H9 (cell line): ENCODE measurements at regions not wholly inside any gene's neighbourhood (a gene's known extent, or its start where the extent isn't known, plus 50 kb on each side); places are given as distances from the start of the nearest gene placed in this dataset.
A peak's percentile ranks its signal among the peaks of the same experiment; 100 is the strongest.
"Not testable (repeated sequence)": the region's sequence is repeated elsewhere in the genome, so short reads cannot be mapped to it uniquely, and the experiment has no call there.

ENCODE experiments used
- DNase-seq: peaks from one replicate; pipeline ENCODE4 v3.0.0-alpha.2; 2017
- H2AFZ ChIP-seq: one replicate; pipeline ENCODE4 v1.6.1; 2013; ENCODE audit warnings: mild to moderate bottlenecking, low read length, control low read depth, moderate library complexity
- H2AK5ac ChIP-seq: 2 replicates; pipeline ENCODE4 v1.6.1; 2013; ENCODE audit warnings: low read length, control low read depth, mixed read lengths; ENCODE audit not compliant: insufficient read length
- H2BK120ac ChIP-seq: one replicate; pipeline ENCODE4 v1.6.1; 2013; ENCODE audit warnings: low read depth, mild to moderate bottlenecking, low read length, control low read depth, inconsistent platforms; ENCODE audit not compliant: poor library complexity, severe bottlenecking
- H2BK12ac ChIP-seq: 2 replicates; pipeline ENCODE4 v1.6.1; 2013; ENCODE audit warnings: low read length, control low read depth, mixed read lengths, low read depth; ENCODE audit not compliant: insufficient read length
- H2BK15ac ChIP-seq: 2 replicates; pipeline ENCODE4 v1.6.1; 2013; ENCODE audit warnings: low read depth, low read length, control low read depth
- H2BK20ac ChIP-seq: one replicate; pipeline ENCODE4 v1.6.1; 2013; ENCODE audit warnings: low read depth, mild to moderate bottlenecking, low read length, control low read depth, inconsistent platforms; ENCODE audit not compliant: poor library complexity, severe bottlenecking
- H2BK5ac ChIP-seq: 2 replicates; pipeline ENCODE4 v1.6.1; 2013; ENCODE audit warnings: low read length, control low read depth, mixed read lengths; ENCODE audit not compliant: insufficient read length
- H3K14ac ChIP-seq: 2 replicates; pipeline ENCODE4 v1.6.1; 2013; ENCODE audit warnings: low read length, control low read depth; ENCODE audit not compliant: insufficient read depth
- H3K18ac ChIP-seq: 2 replicates; pipeline ENCODE4 v1.6.1; 2013; ENCODE audit warnings: low read depth, mild to moderate bottlenecking, mixed read lengths, low read length, control low read depth; ENCODE audit not compliant: insufficient read length
- H3K23ac ChIP-seq: 2 replicates; pipeline ENCODE4 v1.6.1; 2013; ENCODE audit warnings: low read length, control low read depth, mixed read lengths, low read depth; ENCODE audit not compliant: insufficient read length
- H3K23me2 ChIP-seq: 2 replicates; pipeline ENCODE4 v1.6.1; 2013; ENCODE audit warnings: low read depth, mild to moderate bottlenecking, mixed read lengths, low read length, control low read depth; ENCODE audit not compliant: insufficient read length, poor library complexity, severe bottlenecking
- H3K27ac ChIP-seq: 2 replicates; pipeline ENCODE4 v1.5.1; 2013; ENCODE audit warnings: low read length, control low read depth, mixed read lengths, low read depth; ENCODE audit not compliant: insufficient read length
- H3K27me3 ChIP-seq: 2 replicates; pipeline ENCODE4 v1.6.1; 2013; ENCODE audit warnings: low read length, control low read depth, inconsistent platforms; ENCODE audit not compliant: insufficient read depth
- H3K4ac ChIP-seq: 2 replicates; pipeline ENCODE4 v1.6.1; 2013; ENCODE audit warnings: low read depth, mild to moderate bottlenecking, control low read depth, inconsistent platforms, low read length, moderate library complexity
- H3K4me1 ChIP-seq: 2 replicates; pipeline ENCODE4 v1.6.1; 2013; ENCODE audit warnings: low read length, control low read depth, inconsistent platforms; ENCODE audit not compliant: insufficient read depth
- H3K4me2 ChIP-seq: 2 replicates; pipeline ENCODE4 v1.6.1; 2013; ENCODE audit warnings: low read length, control low read depth, mixed read lengths; ENCODE audit not compliant: insufficient read length, insufficient read depth
- H3K56ac ChIP-seq: 2 replicates; pipeline ENCODE4 v1.6.1; 2013; ENCODE audit warnings: low read depth, mild to moderate bottlenecking, mixed read lengths, low read length, control low read depth; ENCODE audit not compliant: insufficient read length
- H3K79me1 ChIP-seq: 2 replicates; pipeline ENCODE4 v1.6.1; 2013; ENCODE audit warnings: low read depth, mild to moderate bottlenecking, moderate library complexity, low read length, control low read depth, inconsistent platforms; ENCODE audit not compliant: insufficient read depth, poor library complexity, severe bottlenecking
- H3K79me2 ChIP-seq: 2 replicates; pipeline ENCODE4 v1.6.1; 2013; ENCODE audit warnings: low read length, control low read depth, inconsistent platforms; ENCODE audit not compliant: insufficient read depth
- H3K9ac ChIP-seq: 2 replicates; pipeline ENCODE4 v1.6.1; 2013; ENCODE audit warnings: low read length, control low read depth, mixed read lengths; ENCODE audit not compliant: insufficient read length; ENCODE audit errors: extremely low read depth
- H3K9me3 ChIP-seq: one replicate; pipeline ENCODE4 v1.6.1; 2013; ENCODE audit warnings: low read depth, low read length, inconsistent platforms; ENCODE audit not compliant: control insufficient read depth
- H3T11ph ChIP-seq: one replicate; pipeline ENCODE4 v1.6.1; 2013; ENCODE audit warnings: mild to moderate bottlenecking, low read length, control low read depth, inconsistent platforms
- H4K20me1 ChIP-seq: one replicate; pipeline ENCODE4 v1.6.1; 2013; ENCODE audit not compliant: control insufficient read depth, insufficient read length, insufficient read depth
- H4K5ac ChIP-seq: 2 replicates; pipeline ENCODE4 v1.6.1; 2013; ENCODE audit warnings: low read depth, mild to moderate bottlenecking, mixed read lengths, low read length, control low read depth; ENCODE audit not compliant: insufficient read length
- H4K8ac ChIP-seq: replicated peaks from 2 replicates; pipeline ENCODE4 v1.6.1; 2013; ENCODE audit warnings: low read length, control low read depth, mixed read lengths, low read depth; ENCODE audit not compliant: insufficient read length
- H4K91ac ChIP-seq: 2 replicates; pipeline ENCODE4 v1.6.1; 2013; ENCODE audit warnings: low read depth, mild to moderate bottlenecking, moderate library complexity, mixed read lengths, low read length, control low read depth; ENCODE audit not compliant: insufficient read length
- H3K27ac Mint-ChIP-seq, 3 experiments: 2 replicates in 2 of 3; 3 replicates in 1 of 3; pipeline ENCODE4 v1.8.0; 2020 to 2021; ENCODE audit warnings: mixed read lengths in 3 of 3, mild to moderate bottlenecking in 1 of 3, moderate library complexity in 1 of 3
- H3K27me3 Mint-ChIP-seq: 2 replicates; pipeline ENCODE4 v1.8.0; 2021; ENCODE audit warnings: low read depth, mild to moderate bottlenecking, moderate library complexity, mixed read lengths
- H3K36me3 Mint-ChIP-seq, 3 experiments: 2 replicates in 2 of 3; 3 replicates in 1 of 3; pipeline ENCODE4 v1.8.0; 2020 to 2021; ENCODE audit warnings: low read depth in 3 of 3, mixed read lengths in 3 of 3; ENCODE audit not compliant: insufficient read depth in 1 of 3
- H3K4me1 Mint-ChIP-seq, 2 experiments: 2 replicates each; pipeline ENCODE4 v1.8.0; 2020; ENCODE audit warnings: mixed read lengths in 2 of 2
- H3K4me3 Mint-ChIP-seq, 2 experiments: 2 replicates in 1 of 2; 3 replicates in 1 of 2; pipeline ENCODE4 v1.8.0; 2020 to 2021; ENCODE audit warnings: mild to moderate bottlenecking in 2 of 2, mixed read lengths in 2 of 2, moderate library complexity in 1 of 2
- H3K9me3 Mint-ChIP-seq, 2 experiments: 2 replicates in 1 of 2; 3 replicates in 1 of 2; pipeline ENCODE4 v1.8.0; 2020; ENCODE audit warnings: mild to moderate bottlenecking in 2 of 2, mixed read lengths in 2 of 2, moderate library complexity in 1 of 2
- CTCF ChIP-seq: fragments of 200-600 bp; sonication (generic); conservative IDR thresholded peaks from 3 replicates; pipeline ENCODE4 v1.8.0; 2021; ENCODE audit warnings: antibody characterized with exemption, mild to moderate bottlenecking
- WGBS: extraction: QIAGEN DNeasy Blood & Tissue Kit; methylation state at CpG from one replicate; pipeline ENCODE4 v1.1.7; 2013; ENCODE audit warnings: missing lambda C conversion rate, low lambda C conversion rate, mixed read lengths; ENCODE audit not compliant: insufficient read length; ENCODE audit errors: extremely low coverage; 5-methylcytosine and 5-hydroxymethylcytosine counted together

GRCh38 chr5:87722286-87722685, 309.6 kb upstream of the CCNH start:
- Histone ChIP-seq H2BK12ac (no peak overlapping the region), H2AK5ac (no peak overlapping the region), H3K18ac (no peak overlapping the region), H4K5ac (no peak overlapping the region), H3T11ph (no peak overlapping the region), H3K23ac (no peak overlapping the region), H3K14ac (no peak overlapping the region), H3K4me1 (peaks cover 4% of the 10 kb centered on the region), H4K8ac (no peak overlapping the region), H3K27me3 (no peaks in the 10 kb centered on the region), H3K56ac (no peak overlapping the region), H4K20me1 (no peaks in the 10 kb centered on the region), H3K27ac (no peak overlapping the region), H2BK15ac (no peak overlapping the region), H3K23me2 (no peaks in the 10 kb centered on the region), H3K79me2 (no peaks in the 10 kb centered on the region), H4K91ac (no peak overlapping the region), H3K79me1 (no peaks in the 10 kb centered on the region), H3K4me2 (no peak overlapping the region), H2BK5ac (no peak overlapping the region), H3K9me3 (no peaks in the 10 kb centered on the region), H2BK120ac (no peak overlapping the region), H3K9ac (no peak overlapping the region), H2BK20ac (no peak overlapping the region), H3K4ac (no peak overlapping the region), H2AFZ (no peak overlapping the region)
- peaks cover 13 to 18% (median 15%) of the 10 kb centered on the region in 3 experiments for H3K36me3 Mint-ChIP-seq
- H3K9me3 Mint-ChIP-seq: peaks cover 10 to 19% of the 10 kb centered on the region in 2 experiments
- DNase-seq: no peak
- TF ChIP-seq CTCF: no peak
- peak overlapping the region; percentile 52 to 71 (median 56); a peak in 6 of 7 replicates for H3K27ac Mint-ChIP-seq
- peaks cover 13 to 22% of the 10 kb centered on the region in 2 experiments for H3K4me1 Mint-ChIP-seq
- H3K4me3 Mint-ChIP-seq: no peak overlapping the region
- WGBS: no CpG with 5 or more reads among the region's 3 CpGs
- H3K27me3 Mint-ChIP-seq: no peaks in the 10 kb centered on the region; the same call in 1 of the 2 replicates

- H3K9me3 Mint-ChIP-seq: peaks cover 10 to 22% of the 10 kb centered on the region in 2 experiments
- not testable (repeated sequence) for H3K23me2 ChIP-seq, H3K4me2 ChIP-seq, H3K4ac ChIP-seq, H2BK12ac ChIP-seq, H2BK15ac ChIP-seq, H4K8ac ChIP-seq, H2BK120ac ChIP-seq, H3T11ph ChIP-seq, H2AFZ ChIP-seq, H3K27me3 Mint-ChIP-seq, H3K27ac Mint-ChIP-seq, H3K9ac ChIP-seq, H3K4me3 Mint-ChIP-seq, H4K20me1 ChIP-seq, H3K9me3 ChIP-seq, H3K4me1 ChIP-seq, H3K27ac ChIP-seq, H3K27me3 ChIP-seq, H2AK5ac ChIP-seq, H3K23ac ChIP-seq, H2BK5ac ChIP-seq, H3K79me2 ChIP-seq, H2BK20ac ChIP-seq, H3K79me1 ChIP-seq, H4K5ac ChIP-seq, H4K91ac ChIP-seq, H3K56ac ChIP-seq, H3K14ac ChIP-seq, H3K18ac ChIP-seq
- H3K4me1 Mint-ChIP-seq: peaks cover 13 to 22% of the 10 kb centered on the region in 2 experiments
- peaks cover 13 to 18% (median 15%) of the 10 kb centered on the region in 3 experiments for H3K36me3 Mint-ChIP-seq
- peak; percentile 56 for DNase-seq
- WGBS: no CpG with 5 or more reads among the region's 15 CpGs
Measured at GRCh38 chr5:87718224-87718925, 305.6 kb upstream of the CCNH start.
